ENCODE measurements at regions not wholly inside any gene's neighbourhood (a gene's known extent, or its start where the extent isn't known, plus 50 kb on each side); places are given as distances from the start of the nearest gene placed in this dataset.

GRCh38 chr17:71914812-71915211 lies 206.0 kb upstream of the SOX9 start:
- TF ChIP-seq, protein P1, sequence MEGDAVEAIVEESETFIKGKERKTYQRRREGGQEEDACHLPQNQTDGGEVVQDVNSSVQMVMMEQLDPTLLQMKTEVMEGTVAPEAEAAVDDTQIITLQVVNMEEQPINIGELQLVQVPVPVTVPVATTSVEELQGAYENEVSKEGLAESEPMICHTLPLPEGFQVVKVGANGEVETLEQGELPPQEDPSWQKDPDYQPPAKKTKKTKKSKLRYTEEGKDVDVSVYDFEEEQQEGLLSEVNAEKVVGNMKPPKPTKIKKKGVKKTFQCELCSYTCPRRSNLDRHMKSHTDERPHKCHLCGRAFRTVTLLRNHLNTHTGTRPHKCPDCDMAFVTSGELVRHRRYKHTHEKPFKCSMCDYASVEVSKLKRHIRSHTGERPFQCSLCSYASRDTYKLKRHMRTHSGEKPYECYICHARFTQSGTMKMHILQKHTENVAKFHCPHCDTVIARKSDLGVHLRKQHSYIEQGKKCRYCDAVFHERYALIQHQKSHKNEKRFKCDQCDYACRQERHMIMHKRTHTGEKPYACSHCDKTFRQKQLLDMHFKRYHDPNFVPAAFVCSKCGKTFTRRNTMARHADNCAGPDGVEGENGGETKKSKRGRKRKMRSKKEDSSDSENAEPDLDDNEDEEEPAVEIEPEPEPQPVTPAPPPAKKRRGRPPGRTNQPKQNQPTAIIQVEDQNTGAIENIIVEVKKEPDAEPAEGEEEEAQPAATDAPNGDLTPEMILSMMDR (optimal IDR thresholded peaks at IDR 0.05 in 1 of 3, IDR thresholded peaks at IDR 0.05 in 1 of 3, conservative IDR thresholded peaks at IDR 0.05 in 1 of 3; ENCODE audit: extremely low read depth in 1 of 3, insufficient read depth in 2 of 3, low read length in 3 of 3) = no peak
- no peak for TF ChIP-seq EZH2 (IDR thresholded peaks at IDR 0.05; ENCODE audit: low read length)

All from keratinocyte (primary cell).